ENCODE measurements at regions not wholly inside any gene's neighbourhood (a gene's known extent, or its start where the extent isn't known, plus 50 kb on each side); places are given as distances from the start of the nearest gene placed in this dataset.

DNA sequence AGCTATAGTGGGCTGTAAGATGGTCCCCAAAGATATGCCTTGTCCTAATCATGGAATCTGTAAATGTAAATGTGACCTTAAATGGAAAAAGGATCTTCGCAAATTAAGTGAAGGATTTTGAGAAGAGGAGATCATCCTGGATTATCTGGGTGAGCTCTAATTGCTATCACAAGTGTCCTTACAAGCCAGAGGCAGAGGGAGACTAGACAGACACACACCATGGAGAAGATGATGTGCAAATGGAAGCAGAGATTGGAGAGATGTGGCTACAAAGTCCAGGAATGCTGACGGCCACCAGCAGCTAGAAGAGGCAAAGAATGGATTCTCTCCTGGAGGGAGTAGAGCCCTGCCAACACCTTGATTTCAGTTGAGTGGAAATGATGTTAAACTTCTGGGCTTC, 102.3 kb upstream of the PROK2 start:
- TF ChIP-seq CTCF (IDR thresholded peaks at IDR 0.05; ENCODE audit: extremely low read depth in 1 of 2, insufficient read depth in 1 of 2, low read depth in 1 of 2, low read length in 2 of 2) (no peak), EZH2 (IDR thresholded peaks at IDR 0.05; ENCODE audit: borderline replicate concordance, low read depth, low read length, severe bottlenecking) (no peak), POLR2A (IDR thresholded peaks at IDR 0.05; ENCODE audit: low read depth, low read length) (no peak), POLR2AphosphoS5 (IDR thresholded peaks at IDR 0.05; ENCODE audit: insufficient read depth, low read depth, low read length) (no peak), MAX (IDR thresholded peaks at IDR 0.05; ENCODE audit: insufficient read depth, insufficient read length) (no peak), FOS (IDR thresholded peaks at IDR 0.05; ENCODE audit: borderline replicate concordance, insufficient read depth, low read length) (no peak), MYC (IDR thresholded peaks at IDR 0.05; ENCODE audit: low read depth, low read length) (no peak), GATA2 (IDR thresholded peaks at IDR 0.05; ENCODE audit: insufficient read depth, insufficient read length, low read depth, low read length) (no peak)

Measured in endothelial cell of umbilical vein (primary cell).